Esophagus muscularis mucosa (tissue), 3 donors: ENCODE measurements at regions not wholly inside any gene's neighbourhood (a gene's known extent, or its start where the extent isn't known, plus 50 kb on each side); places are given as distances from the start of the nearest gene placed in this dataset.

Experiments used
- POLR2A ChIP-seq: fragments of 450-650 bp; IDR thresholded peaks from one replicate; pipeline ENCODE4 v1.6.1; 2017; ENCODE audit warnings: antibody characterized with exemption, moderate library complexity, mild to moderate bottlenecking, low read depth
- TF ChIP-seq, protein P1 (sequence below), 3 experiments: fragments of 200-600 bp in 2 of 3; fragments of 450-650 bp in 1 of 3; sonication (generic) in 2 of 3; IDR thresholded peaks; one replicate each; pipeline ENCODE4 v1.5.1; 2017 to 2019; ENCODE audit warnings: antibody characterized with exemption in 3 of 3, mild to moderate bottlenecking in 2 of 3, moderate library complexity in 1 of 3

DNA sequence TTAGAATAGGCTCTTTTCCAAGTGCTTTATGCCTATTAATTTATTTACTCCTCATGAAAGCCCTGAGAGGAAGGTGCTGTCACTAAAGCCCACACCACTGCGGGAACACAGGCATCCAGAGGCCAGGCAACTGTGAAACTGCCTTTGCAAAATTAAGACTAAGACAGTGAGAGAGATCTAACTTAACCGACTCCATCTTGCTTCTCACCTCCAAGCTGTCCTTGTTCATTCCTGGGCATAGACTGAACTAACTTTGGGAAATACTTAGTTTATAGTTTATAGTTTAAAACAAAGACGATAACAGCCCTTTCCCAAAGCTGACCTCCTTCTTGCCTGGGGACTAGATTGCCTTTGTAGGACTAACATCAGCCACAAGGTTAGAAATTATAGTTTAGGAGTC lies 80.1 kb downstream of the RSPH3 start:
- TF ChIP-seq, protein P1, sequence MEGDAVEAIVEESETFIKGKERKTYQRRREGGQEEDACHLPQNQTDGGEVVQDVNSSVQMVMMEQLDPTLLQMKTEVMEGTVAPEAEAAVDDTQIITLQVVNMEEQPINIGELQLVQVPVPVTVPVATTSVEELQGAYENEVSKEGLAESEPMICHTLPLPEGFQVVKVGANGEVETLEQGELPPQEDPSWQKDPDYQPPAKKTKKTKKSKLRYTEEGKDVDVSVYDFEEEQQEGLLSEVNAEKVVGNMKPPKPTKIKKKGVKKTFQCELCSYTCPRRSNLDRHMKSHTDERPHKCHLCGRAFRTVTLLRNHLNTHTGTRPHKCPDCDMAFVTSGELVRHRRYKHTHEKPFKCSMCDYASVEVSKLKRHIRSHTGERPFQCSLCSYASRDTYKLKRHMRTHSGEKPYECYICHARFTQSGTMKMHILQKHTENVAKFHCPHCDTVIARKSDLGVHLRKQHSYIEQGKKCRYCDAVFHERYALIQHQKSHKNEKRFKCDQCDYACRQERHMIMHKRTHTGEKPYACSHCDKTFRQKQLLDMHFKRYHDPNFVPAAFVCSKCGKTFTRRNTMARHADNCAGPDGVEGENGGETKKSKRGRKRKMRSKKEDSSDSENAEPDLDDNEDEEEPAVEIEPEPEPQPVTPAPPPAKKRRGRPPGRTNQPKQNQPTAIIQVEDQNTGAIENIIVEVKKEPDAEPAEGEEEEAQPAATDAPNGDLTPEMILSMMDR (IDR thresholded peaks at IDR 0.05) = no peak
- TF ChIP-seq POLR2A = no peak
